Activated T-helper 9 cell treated with anti-CD3 and anti-CD28 coated beads, Interleukin-2, amount 50 U/mL, for 16 hours (primary cell): ENCODE measurements at regions not wholly inside any gene's neighbourhood (a gene's known extent, or its start where the extent isn't known, plus 50 kb on each side); places are given as distances from the start of the nearest gene placed in this dataset.

Experiments used
- DNase-seq: peaks from one replicate; pipeline ENCODE4 v3.0.0-alpha.2; 2020; ENCODE audit warnings: low read depth

DNA sequence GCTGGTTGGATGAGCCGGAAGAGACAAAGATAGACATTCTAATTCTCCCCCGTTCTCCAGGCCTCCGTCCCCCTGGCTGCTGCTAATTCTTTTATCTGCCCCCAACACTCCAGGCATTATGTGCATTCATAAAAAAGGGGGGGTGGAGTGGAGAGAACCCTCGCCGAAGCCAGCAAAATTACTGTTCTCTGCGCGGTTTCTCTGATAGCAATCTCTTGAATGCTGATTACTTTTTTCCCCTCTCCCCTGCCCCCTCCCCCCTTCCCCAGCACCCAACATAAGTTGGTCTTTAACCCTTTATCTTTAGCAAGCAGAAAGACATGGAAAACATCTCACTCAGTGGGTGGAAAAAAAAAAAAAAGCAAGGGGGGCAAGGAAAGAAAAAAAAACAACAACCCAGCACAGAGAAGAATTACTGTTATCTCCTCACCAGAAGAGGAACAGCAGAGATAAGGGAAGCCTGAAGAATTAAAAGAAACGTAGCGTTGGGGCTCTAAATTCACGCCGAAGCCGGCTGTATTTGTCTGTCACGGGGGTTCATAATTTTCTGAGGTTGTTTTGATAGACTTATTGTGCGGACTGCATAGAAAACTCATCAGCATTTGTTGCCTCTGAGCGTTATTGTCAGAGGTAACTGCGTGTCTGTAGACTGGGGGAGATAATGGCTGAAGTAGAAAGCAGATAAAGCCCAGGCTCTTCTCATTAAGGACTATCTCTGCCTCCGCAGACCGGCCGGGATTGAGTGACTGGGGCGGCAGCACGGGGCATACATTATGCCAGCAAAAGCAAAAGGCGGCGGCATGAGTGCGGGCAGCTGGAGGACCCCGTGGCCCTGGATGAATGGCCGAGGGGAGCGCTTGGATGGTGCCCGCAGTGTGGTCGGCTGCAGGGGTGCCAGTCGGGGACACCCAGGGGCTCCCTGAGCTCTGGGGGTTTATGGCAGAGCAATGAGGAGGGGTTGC lies 126.9 kb downstream of the MRM1 start:
- DNase-seq, result no peak

GRCh38 chr17:36730095-36730808 lies 128.9 kb downstream of the MRM1 start:
- no peak for DNase-seq

DNA sequence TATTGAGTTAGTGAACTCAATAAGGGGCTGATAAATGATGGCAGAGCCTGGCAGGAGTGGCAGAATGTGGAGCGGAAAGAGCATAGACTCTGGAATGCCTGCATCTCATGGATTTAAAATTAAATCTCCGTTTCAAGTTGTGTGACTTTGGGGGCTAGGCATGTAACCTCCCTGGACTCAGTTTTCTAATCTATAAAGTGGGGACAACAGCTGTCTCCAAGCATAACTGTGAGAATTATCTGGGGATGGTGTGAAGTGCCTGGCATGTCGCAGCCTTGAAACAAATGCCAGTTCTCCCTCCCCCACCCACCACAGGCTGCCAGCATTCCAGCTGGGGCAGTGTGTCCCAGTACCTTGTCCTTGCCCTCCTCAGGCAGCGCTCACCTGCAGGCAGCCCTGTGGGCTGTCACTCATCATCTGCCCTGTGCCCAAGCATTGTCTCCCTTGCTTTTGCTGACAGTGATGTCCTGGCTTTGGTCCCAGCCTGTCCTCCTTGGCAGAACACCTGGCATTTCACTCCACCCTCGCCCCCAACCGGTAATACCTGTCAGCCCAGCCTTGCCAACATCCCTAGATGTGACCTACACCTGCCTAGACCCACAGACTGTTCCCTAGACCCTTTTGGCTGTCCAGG lies 129.6 kb downstream of the MRM1 start:
- DNase-seq, result no peak

DNA sequence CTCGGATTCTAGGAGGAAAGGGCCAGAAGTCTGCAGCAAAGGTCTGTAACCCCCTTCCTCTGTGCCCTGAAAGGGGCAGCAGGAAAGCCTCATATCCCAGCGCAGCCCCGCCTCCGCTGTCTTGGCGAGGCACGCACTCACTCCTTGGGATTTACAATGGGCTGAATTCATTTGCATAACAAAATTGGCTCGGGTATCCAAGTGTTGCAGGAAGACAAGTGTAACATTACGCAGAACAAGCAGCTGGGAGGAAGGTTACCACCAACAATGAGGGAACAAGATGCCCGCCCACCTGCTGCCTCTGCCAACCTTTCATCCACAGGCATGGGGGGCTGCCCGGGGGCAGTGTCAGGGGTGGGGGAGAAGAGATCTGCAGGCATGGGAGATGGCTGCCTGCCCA lies 130.4 kb downstream of the MRM1 start:
- no peak for DNase-seq

- no peak for DNase-seq
Measured at GRCh38 chr17:36732351-36732750, 131.0 kb downstream of the MRM1 start.

DNA sequence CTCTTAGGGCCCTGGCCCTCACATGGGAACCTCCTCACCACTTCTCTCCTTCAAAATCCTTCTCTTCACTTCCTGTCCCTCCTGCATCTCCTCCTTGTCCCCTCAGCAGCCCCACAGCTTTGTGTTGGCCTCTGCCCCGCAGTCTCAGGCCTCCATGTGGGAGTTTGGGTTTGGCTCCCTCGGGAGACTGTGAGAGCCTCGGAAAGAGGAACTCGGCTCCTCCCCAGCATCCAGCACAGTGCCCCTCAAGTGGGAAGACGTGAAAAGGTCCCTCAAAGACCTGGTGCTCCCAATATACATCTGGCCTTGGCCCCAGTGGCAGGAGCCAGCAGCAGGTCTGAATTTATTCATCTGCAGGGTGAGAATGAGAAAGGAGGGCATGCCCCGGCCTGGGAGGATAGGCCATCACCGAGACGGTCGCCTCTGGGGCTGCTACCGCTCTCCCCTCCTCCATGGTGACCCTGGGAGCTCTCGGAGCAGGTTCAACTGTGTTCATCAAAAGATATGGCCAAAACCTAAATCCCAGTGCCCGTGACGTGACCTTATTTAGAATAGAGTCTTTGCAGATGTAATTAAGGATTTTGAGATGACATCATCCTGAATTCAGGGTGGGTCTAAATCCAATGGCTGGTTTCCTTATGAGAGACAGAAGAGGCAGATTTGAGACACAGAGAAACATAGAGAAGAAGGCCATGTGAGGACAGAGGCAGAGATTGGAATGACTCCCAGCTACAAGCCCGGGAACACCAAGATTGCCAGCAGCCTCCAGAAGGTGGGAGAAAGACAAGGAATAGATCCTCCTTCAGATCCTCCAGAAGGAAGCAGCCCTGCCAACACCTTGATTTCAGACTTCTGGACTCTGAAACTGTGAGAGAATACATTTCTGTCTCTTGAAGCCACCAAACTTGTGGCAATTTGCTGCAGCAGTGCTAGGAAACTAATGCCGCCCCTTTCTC lies 135.1 kb downstream of the MRM1 start:
- DNase-seq, result no peak

DNA sequence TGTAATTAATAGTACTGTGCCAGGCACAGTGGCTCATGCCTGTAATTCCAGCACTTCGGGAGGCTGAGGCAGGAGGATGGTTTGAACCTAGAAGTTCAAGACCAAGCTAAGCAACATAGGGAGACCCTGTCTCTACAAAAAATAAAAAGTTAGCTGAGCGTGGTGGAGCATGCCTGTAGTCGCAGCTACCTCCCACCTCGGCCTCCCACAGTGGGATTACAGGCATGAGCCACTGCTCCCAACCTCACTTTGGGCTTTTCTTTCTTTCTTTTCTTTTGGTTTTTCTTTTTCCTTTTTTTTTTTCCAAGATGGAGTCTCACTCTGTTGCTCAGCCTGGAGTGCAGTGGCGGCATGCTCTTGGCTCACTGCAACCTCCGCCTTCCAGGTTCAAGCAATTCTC lies 137.8 kb downstream of the MRM1 start:
- no peak for DNase-seq

DNA sequence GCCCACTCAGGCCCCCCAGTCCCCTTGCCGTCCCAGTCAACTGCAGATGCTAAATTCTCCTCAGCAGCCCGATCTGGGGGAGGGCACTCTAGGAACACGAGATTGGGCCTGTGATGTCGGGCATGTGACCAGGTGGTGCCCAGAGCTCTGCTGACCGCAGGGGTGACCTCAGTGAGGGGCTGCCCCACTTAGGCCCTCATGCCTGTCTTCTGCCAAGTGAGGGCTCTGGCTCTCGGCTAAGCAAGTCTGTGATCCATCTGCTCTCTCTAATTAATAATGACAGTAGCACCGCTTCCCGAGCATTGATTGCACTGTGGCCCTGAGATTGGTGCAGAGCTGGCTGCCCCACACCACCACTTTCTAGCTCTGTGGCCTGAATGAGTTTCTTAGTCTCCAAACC lies 138.8 kb downstream of the MRM1 start:
- DNase-seq, result no peak

DNA sequence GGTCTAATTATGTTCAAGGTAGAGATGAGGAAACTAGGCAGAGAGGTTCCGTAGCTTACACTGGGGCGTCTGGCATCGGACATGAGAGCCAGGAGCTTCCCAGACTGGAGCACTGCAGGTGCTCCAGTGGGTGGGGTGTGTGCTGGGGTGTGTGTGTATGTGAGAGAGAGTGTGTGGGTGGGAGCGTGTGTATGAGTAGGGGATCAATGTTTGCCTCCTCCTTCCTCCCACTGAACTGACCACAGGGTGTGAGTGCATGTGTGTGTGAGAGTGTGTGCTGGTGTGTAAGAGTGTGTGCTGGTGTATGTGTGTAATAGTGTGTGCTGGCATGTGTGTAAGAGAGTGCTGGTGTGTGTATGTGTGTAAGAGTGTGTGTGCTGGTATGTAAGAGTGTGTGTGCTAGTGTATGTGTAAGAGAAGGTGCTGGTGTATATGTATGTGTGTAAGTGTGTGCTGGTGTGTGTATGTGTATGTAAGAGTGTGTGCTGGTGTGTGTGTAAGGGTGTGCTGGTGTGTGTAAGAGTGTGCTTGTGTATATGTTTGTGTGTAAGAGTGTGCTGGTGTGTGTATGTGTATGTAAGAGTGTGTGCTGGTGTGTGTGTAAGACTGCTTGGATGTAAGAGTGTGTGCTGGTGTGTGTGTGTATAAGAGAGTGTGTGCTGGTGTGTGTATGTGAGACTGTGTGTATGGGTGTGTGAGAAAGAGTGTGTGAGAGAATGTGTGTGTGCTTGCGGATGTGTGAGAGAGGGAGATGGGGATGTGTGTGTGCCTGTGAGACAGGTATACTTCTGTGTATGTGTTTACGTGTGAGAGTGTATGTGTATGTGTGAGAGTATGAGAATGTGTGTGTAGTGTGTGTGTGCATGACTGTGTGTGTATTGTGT lies 139.9 kb downstream of the MRM1 start:
- no peak for DNase-seq

GRCh38 chr17:36742267-36743000 lies 141.1 kb downstream of the MRM1 start:
- DNase-seq, result no peak

- no peak for DNase-seq
Measured at GRCh38 chr17:36743130-36743529, 141.7 kb downstream of the MRM1 start.

GRCh38 chr17:36746381-36747053 lies 145.1 kb downstream of the MRM1 start:
- DNase-seq, result no peak

GRCh38 chr17:36747861-36748260 lies 146.5 kb downstream of the MRM1 start:
- DNase-seq, result no peak

DNA sequence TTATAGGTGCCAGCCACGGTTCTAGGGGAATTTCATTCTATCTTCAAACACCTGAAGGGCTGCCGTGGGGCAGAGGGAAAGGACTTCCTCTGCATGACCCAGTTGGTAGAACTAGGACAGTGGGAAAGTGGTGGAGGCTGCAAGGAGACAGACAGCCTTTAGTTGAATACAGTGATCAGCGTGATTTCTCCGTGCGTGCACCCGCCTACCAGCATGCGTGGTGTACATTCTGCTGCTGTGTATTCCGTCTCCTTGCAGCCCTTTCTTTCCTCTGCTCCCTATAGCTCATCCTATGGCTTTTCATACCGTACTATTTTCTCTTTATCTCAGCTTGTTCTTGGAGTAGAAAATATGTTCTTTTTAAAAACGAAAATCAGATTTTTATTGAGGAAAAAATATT lies 146.9 kb downstream of the MRM1 start:
- DNase-seq, result no peak

GRCh38 chr17:36749493-36749892 lies 148.1 kb downstream of the MRM1 start:
- no peak for DNase-seq

DNA sequence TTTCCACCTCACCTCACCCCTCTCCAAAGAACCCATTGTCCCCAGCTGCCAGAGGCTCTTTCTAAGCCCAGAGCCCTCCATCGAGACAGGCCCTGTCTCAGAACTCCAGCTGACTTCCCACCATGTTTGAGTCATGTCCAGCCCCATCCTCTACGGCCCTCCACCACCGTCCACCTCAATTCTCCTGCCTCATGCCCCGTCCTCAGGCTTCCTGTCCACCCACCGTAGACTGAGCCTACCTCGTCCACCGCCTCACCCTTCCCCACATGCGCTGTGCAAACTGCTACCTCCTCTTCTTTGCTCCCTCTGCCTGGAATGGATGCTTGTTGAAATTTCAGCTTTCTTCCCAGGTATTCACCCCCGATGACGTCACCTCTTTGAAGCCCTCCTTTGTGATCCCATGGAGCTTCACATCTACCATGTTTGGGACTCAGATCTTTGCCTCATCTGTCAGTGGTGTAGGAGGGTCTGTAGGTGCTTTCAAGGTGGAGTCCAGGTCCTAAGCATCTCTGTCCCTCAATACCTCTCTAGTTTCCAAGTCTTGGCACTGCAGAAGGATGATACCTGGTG lies 149.0 kb downstream of the MRM1 start:
- DNase-seq, result no peak

DNA sequence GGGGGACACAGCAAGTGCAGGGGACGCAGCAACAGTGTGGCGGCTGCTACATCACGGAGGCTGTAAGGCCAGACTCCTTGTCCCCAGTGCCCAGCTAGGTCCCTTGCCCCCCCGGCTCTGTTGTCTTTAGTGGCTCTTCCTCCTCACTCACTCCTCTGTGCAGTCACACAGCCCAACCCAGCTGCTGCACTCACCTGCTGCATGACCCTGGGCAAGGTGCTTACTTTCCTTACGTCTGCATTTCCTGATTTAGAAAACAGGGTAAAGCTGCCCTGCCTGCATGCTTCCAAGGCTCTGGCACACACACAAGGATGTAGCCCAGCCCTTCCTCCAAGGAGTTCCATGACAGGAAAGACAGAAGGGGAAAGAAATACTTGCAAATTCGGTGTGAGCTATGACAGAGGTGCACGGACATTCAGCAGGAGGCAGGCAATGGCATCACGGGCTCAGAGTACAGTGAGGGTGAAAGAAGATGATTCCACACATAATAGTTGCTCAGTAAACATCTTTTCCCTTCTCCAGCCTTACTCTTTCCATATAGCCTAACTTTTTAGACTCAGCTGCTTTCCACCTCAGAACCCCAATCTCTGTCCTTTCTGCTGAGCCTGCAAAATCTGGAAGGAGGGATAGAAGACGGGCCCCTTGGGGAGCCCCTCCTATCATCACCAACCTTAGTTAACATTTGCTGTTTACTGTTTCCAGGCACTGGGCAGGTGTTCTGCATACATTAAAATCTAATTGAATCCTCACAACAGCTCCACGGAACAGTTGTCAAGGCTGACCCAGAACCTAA lies 150.9 kb downstream of the MRM1 start:
- DNase-seq, result no peak

GRCh38 chr17:36755586-36755985 lies 154.2 kb downstream of the MRM1 start:
- peak; percentile 18 for DNase-seq
